ENCODE measurements at regions not wholly inside any gene's neighbourhood (a gene's known extent, or its start where the extent isn't known, plus 50 kb on each side); places are given as distances from the start of the nearest gene placed in this dataset.
"Not testable (repeated sequence)": the region's sequence is repeated elsewhere in the genome, so short reads cannot be mapped to it uniquely, and the experiment has no call there.

- DNase-seq: no peak
Measured at GRCh38 chr4:183374950-183375555, 52.8 kb upstream of the CLDN24 start.

- no peak for DNase-seq
Measured at GRCh38 chr4:183376381-183376780, 54.2 kb upstream of the CLDN24 start.

GRCh38 chr4:183377491-183377890 lies 55.3 kb upstream of the CLDN24 start:
- DNase-seq: no peak

GRCh38 chr4:183378347-183378746 lies 56.1 kb upstream of the CLDN24 start:
- not testable (repeated sequence) for DNase-seq

GRCh38 chr4:183380901-183381300 lies 58.7 kb upstream of the CLDN24 start:
- no peak for DNase-seq

- no peak for DNase-seq
Measured at GRCh38 chr4:183383606-183384005, 60.8 kb upstream of the CDKN2AIP start.

- DNase-seq: no peak
Measured at GRCh38 chr4:183384516-183384915, 59.9 kb upstream of the CDKN2AIP start.

GRCh38 chr4:183384983-183385382 lies 59.5 kb upstream of the CDKN2AIP start:
- DNase-seq: no peak

GRCh38 chr4:183388021-183388420 lies 56.4 kb upstream of the CDKN2AIP start:
- no peak for DNase-seq

GRCh38 chr4:183388777-183389176 lies 55.7 kb upstream of the CDKN2AIP start:
- no peak for DNase-seq

- no peak for DNase-seq
Measured at GRCh38 chr4:183390374-183390773, 54.1 kb upstream of the CDKN2AIP start.

- DNase-seq: no peak
Measured at GRCh38 chr4:183391204-183391603, 53.2 kb upstream of the CDKN2AIP start.

- DNase-seq: peak; percentile 78
Measured at GRCh38 chr4:183392377-183392776, 52.1 kb upstream of the CDKN2AIP start.

GRCh38 chr4:183393446-183393845 lies 51.0 kb upstream of the CDKN2AIP start:
- no peak for DNase-seq

- DNase-seq: no peak
Measured at GRCh38 chr4:183394166-183394951, 50.1 kb upstream of the CDKN2AIP start.
